GM21576 (cell line): ENCODE measurements at regions not wholly inside any gene's neighbourhood (a gene's known extent, or its start where the extent isn't known, plus 50 kb on each side); places are given as distances from the start of the nearest gene placed in this dataset.
"Not testable (repeated sequence)": the region's sequence is repeated elsewhere in the genome, so short reads cannot be mapped to it uniquely, and the experiment has no call there.

Experiments
- ATAC-seq: cut with Tn5 transposase; IDR thresholded peaks from one replicate; pipeline ENCODE4 v1.9.1; 2021; ENCODE audit warnings: mild to moderate bottlenecking, moderate library complexity; ENCODE audit not compliant: unreplicated experiment

- no peak for ATAC-seq
Measured at GRCh38 chr2:113341191-113341869, 62.6 kb upstream of the PAX8 start.

GRCh38 chr2:113337809-113338208 is 59.1 kb upstream of the PAX8 start:
- ATAC-seq: no peak

- not testable (repeated sequence) for ATAC-seq
Measured at GRCh38 chr2:113336040-113336439, 57.3 kb upstream of the PAX8 start.

DNA sequence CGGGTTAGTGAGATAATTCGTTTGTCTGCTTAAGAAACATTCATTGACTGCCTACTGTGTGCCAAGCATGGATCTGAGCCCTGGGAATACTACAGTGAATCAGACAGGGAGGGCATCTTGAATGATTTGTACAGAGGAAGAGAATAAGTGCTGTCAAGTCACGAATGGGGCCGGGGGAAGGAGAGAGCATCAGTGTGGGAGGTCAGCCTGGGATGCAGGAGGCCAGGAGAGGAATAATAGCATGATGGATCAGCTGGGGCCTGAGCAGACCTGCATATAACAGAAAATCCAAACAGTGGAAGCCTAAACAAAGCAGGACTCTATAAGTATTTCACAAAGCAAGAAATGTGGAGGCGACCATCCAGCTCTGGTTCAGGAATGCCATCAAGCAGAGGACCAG is 55.4 kb upstream of the PAX8 start:
- ATAC-seq: no peak

DNA sequence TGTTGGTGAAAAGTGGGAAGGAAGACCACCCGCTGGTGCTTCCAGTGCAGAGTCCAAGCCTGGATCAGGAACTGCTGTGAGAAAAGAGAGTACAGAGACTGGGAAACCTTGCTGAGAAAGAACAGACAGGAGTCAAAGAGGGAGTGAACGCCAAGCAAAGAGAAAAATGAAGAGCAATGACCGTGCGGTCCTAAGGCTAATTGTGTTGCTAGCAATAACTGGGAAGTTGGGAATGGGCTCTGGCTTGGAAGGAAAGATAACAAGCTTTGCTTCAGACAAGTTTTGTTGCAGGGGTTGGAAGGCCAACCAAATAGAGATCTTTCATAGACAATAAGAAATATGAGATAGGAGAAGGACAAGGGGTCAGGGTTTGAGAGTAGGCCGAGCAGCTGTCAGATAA is 55.0 kb upstream of the PAX8 start:
- ATAC-seq: not testable (repeated sequence)

DNA sequence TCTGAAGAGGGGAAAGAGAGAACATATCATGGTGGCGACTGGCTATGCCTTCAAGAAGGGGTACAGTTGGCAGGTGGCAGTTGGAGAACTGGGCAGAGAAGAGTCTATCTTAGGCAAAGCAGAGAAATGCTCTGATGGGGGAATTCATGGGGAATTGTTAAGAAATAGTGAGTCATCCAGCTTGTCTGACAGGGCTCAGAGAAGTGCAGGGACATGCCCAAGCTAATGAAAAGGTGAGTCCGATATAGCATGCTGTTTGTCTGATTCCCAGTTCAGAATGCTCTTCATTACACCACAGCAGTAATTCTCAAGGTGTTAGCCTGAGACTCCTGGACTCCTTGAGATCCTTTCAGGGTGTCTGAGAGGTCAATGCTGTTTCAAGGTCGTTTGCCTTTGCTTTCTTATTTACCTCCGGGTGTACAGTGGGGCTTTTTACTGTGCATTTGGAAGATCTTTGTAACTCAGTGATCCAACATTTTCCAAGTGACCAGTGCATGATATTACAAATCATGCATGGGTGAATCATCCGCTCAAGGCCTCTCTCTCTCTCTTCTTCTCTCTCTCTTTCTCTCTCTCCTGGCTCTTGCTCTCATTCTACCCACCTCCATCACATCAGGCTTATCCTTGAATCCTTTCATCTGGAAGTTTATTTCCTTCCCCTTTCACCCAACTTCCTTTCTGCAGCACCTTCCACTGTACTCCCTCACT is 51.5 kb upstream of the PAX8 start:
- not testable (repeated sequence) for ATAC-seq

- not testable (repeated sequence) for ATAC-seq
Measured at GRCh38 chr2:113328973-113329372, 50.3 kb upstream of the PAX8 start.

GRCh38 chr2:113328572-113328971 is 49.9 kb upstream of the PAX8 start:
- not testable (repeated sequence) for ATAC-seq
